Mesothelial cell of epicardium (in vitro differentiated cells): ENCODE measurements at regions not wholly inside any gene's neighbourhood (a gene's known extent, or its start where the extent isn't known, plus 50 kb on each side); places are given as distances from the start of the nearest gene placed in this dataset.

Source experiments
- DNase-seq, 2 experiments: peaks; one replicate each; pipeline ENCODE4 v3.0.0; 2021; ENCODE audit warnings: low spot score in 2 of 2; ENCODE audit not compliant: unreplicated experiment in 2 of 2
- H3K27ac Mint-ChIP-seq: 2 replicates; pipeline ENCODE4 v1.8.0; 2021; ENCODE audit warnings: mixed read lengths
- H3K27me3 Mint-ChIP-seq: 2 replicates; pipeline ENCODE4 v1.8.0; 2021; ENCODE audit warnings: low read depth, mixed read lengths
- H3K36me3 Mint-ChIP-seq: 2 replicates; pipeline ENCODE4 v1.8.0; 2021; ENCODE audit warnings: mixed read lengths
- H3K4me1 Mint-ChIP-seq: 2 replicates; pipeline ENCODE4 v1.8.0; 2021; ENCODE audit warnings: mixed read lengths
- H3K4me3 Mint-ChIP-seq: 2 replicates; pipeline ENCODE4 v1.8.0; 2021; ENCODE audit warnings: mild to moderate bottlenecking, moderate library complexity, mixed read lengths
- H3K9me3 Mint-ChIP-seq: 2 replicates; pipeline ENCODE4 v1.8.0; 2021; ENCODE audit warnings: mixed read lengths
- TF ChIP-seq, protein P1 (sequence below): fragments of 200-600 bp; sonication (generic); IDR thresholded peaks from one replicate; pipeline ENCODE4 v1.5.0; 2021; ENCODE audit warnings: antibody characterized with exemption; ENCODE audit not compliant: unreplicated experiment

DNA sequence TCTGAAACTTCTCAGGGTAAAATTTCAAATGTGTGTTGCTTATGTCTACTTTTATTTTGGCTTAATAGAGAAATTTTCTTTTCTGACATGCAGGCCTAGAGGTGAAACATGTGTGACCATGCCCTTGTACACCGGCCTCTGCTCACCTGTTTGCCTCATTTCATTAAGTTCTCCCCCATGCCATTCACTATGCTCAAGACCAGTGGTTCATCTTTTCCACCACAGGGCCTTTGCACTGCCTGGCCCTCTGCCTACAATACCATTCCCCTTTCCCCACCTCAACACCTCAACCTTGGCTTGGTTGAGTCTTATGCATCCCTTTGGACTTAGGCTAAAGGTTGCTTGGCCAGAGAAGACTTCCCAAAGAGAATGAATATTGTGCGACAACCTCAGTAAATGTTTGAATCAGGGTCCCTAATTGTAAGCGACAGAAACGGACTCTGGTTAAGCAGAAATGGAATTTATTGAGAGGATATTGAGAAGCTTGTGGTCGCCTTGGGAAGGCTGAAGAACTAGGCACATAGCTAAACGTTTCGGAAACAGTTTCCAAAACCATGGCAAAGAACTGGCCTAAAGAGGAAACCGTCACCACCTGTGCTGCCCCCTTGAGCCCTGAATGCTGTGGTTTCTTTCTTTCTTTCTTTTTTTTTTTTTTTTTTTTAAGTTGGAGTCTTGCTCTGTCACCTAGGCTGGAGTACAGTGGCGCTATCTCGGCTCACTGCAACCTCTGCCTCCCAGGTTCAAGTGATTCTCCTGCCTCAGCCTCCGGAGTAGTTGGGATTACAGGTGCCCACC lies 152.2 kb downstream of the SOX4 start:
- H3K9me3 Mint-ChIP-seq, result no peaks in the 10 kb centered on the region
- H3K4me3 Mint-ChIP-seq, result no peak overlapping the region

DNA sequence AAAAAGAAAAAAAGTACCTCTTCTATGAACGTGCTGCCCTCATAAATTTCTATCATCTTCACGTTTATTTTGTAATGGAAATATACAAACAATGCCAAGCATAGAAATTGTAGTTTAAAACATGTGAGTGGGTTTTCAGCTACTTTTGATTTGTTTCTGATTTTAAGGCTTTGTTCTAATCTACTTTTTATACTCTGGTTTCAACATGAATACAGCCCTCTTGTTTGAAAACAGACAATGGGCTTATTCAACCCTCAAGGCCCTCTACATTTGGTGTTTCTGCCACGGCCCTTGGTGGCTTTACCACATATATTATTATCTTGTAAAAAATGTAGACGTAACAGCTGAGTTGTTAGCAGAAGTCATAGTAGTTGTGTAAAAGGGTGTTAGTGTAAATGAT lies 153.9 kb downstream of the SOX4 start:
- Mint-ChIP-seq H3K4me3 (no peak overlapping the region), H3K27ac (peak overlapping the region; percentile 25)
- TF ChIP-seq, protein P1, sequence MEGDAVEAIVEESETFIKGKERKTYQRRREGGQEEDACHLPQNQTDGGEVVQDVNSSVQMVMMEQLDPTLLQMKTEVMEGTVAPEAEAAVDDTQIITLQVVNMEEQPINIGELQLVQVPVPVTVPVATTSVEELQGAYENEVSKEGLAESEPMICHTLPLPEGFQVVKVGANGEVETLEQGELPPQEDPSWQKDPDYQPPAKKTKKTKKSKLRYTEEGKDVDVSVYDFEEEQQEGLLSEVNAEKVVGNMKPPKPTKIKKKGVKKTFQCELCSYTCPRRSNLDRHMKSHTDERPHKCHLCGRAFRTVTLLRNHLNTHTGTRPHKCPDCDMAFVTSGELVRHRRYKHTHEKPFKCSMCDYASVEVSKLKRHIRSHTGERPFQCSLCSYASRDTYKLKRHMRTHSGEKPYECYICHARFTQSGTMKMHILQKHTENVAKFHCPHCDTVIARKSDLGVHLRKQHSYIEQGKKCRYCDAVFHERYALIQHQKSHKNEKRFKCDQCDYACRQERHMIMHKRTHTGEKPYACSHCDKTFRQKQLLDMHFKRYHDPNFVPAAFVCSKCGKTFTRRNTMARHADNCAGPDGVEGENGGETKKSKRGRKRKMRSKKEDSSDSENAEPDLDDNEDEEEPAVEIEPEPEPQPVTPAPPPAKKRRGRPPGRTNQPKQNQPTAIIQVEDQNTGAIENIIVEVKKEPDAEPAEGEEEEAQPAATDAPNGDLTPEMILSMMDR, result no peak

More for the DNA sequence above, 152.2 kb downstream of the SOX4 start:
- Mint-ChIP-seq H3K4me1 (peaks cover 62% of the 10 kb centered on the region), H3K27me3 (no peaks in the 10 kb centered on the region), H3K36me3 (peaks cover 14% of the 10 kb centered on the region), H3K27ac (no peak overlapping the region)
- DNase-seq, result no peak
- TF ChIP-seq, protein P1, result no peak

DNA sequence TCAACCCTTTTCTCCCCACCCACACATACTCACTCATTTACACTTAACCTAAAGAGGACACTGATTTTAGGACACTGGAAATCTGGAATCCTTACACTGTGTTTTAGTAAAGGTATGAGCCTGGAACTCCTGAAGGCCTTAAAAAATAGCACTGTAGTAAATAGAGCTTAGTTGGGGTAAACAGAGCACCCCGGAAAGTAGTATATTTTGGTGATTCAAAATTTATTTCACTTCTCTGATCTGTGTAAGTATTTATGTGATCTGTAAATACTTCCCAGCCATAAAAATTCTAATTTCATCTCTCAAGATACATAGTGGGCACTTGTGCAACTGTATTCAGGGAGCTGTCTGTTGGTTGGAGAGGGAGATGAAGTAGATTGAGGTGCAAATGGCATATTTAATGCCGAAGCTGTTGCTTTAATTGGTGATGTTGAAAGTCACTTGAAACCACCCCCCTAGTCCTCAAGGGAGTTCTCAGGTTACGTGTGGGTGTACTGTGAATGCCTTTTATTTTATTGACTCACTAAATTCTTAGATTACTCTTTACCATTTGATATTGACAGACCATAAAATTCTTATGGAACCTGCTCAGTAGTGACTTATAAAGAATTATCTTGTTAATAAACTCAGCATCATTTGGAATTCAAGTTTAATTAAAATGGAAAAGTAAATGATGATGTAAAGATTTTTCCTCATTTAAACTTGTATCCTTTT lies 154.9 kb downstream of the SOX4 start:
- Mint-ChIP-seq H3K27ac (peak overlapping the region; percentile 60), H3K4me3 (no peak overlapping the region), H3K9me3 (no peaks in the 10 kb centered on the region), H3K4me1 (peaks cover 59% of the 10 kb centered on the region), H3K36me3 (peaks cover 14% of the 10 kb centered on the region), H3K27me3 (no peaks in the 10 kb centered on the region)
- no peak for DNase-seq
- TF ChIP-seq, protein P1, result no peak

More for the DNA sequence above, 153.9 kb downstream of the SOX4 start:
- H3K27me3 Mint-ChIP-seq, result no peaks in the 10 kb centered on the region
- H3K36me3 Mint-ChIP-seq, result peaks cover 14% of the 10 kb centered on the region
- no peak for DNase-seq
- no peaks in the 10 kb centered on the region for H3K9me3 Mint-ChIP-seq
- peaks cover 60% of the 10 kb centered on the region for H3K4me1 Mint-ChIP-seq

DNA sequence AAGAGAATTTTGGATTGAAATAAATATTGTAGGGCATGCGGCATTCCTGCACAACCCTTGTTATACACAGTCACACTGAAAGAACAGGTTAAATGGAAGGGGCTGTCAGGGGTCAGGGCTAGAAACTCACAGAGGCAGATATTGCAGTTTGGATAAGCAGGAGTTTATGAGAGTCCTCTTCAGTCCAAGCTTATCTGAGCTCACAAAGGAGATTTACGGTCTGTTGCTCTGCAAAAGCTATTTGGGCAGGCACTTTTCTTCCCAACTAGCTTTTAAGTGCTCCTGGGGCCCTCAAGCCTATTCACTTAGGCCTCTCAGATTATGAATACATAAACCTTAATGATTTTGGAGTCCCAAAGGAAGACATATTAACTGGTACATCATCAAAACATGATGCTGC lies 156.2 kb downstream of the SOX4 start:
- H3K4me3 Mint-ChIP-seq, result no peak overlapping the region
- TF ChIP-seq, protein P1, result no peak
- no peaks in the 10 kb centered on the region for H3K9me3 Mint-ChIP-seq
- DNase-seq, result no peak
- peaks cover 69% of the 10 kb centered on the region for H3K4me1 Mint-ChIP-seq
- peak overlapping the region; percentile 58 for H3K27ac Mint-ChIP-seq
- peaks cover 16% of the 10 kb centered on the region for H3K36me3 Mint-ChIP-seq
- no peaks in the 10 kb centered on the region for H3K27me3 Mint-ChIP-seq

DNA sequence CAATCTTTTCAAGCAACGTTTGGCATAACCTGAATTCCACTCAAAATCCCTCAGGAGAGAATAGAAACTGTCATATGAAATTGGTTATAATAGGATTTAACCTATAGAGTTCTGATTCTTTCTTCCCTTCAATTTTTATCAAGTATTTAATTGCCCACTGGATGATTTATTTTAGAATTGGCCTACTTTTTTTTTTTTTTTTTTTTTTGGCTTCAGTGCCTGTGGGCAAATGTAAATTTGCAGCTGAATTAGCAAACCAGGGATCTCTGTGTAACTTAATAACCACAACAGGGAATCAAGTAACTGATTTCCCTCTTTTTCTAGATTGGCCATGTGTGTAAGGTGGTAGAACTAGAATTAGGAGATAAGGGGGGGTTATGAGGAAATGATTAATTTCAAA lies 157.0 kb downstream of the SOX4 start:
- peaks cover 17% of the 10 kb centered on the region for H3K36me3 Mint-ChIP-seq
- H3K4me3 Mint-ChIP-seq, result no peak overlapping the region
- no peaks in the 10 kb centered on the region for H3K9me3 Mint-ChIP-seq
- H3K27ac Mint-ChIP-seq, result peak overlapping the region; percentile 67
- TF ChIP-seq, protein P1, result no peak
- peaks cover 71% of the 10 kb centered on the region for H3K4me1 Mint-ChIP-seq
- DNase-seq, result no peak
- no peaks in the 10 kb centered on the region for H3K27me3 Mint-ChIP-seq
